ENCODE measurements at regions not wholly inside any gene's neighbourhood (a gene's known extent, or its start where the extent isn't known, plus 50 kb on each side); places are given as distances from the start of the nearest gene placed in this dataset.

DNA sequence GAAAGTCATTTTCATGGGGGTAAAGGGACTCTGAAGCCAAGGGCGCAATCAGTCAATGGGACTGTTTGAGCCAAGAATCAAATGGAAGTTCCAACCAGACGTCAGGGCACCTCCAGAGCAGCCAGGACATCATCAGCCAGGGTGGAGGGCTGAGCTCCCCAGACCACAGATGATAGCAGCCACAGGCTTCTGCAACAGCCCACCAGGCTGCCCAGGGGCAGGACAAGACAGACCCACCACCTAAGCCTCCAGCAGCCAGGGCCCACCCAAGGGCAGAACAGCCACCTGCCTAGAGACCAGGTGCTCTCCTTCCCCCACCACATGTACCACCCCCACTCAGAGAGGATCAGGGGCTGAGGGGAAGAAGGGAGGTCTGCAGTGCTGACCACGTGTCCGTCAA lies 53.8 kb upstream of the SLC66A3 start:
- no peak for DNase-seq (ENCODE audit: low read depth in 3 of 3)

DNA sequence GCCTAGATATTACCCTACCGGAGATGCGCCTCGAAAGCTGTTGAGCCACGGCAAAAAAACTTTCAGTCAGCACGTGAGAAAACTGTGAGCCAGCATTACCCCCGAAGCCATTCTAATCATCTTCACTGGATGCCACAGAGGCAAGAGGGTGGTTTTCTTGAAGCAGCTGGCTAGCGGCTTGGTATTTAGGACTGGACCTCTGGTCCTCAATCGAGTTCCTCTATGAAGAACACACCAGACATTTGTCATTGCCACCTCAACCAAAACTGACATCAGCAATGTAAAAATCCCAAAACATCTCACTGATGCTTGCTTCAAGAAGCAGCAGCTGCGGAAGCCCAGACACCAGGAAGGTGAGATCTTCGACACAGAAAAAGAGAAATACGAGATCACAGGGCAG lies 52.8 kb upstream of the SLC66A3 start:
- no peak for DNase-seq (ENCODE audit: low read depth in 3 of 3)

DNA sequence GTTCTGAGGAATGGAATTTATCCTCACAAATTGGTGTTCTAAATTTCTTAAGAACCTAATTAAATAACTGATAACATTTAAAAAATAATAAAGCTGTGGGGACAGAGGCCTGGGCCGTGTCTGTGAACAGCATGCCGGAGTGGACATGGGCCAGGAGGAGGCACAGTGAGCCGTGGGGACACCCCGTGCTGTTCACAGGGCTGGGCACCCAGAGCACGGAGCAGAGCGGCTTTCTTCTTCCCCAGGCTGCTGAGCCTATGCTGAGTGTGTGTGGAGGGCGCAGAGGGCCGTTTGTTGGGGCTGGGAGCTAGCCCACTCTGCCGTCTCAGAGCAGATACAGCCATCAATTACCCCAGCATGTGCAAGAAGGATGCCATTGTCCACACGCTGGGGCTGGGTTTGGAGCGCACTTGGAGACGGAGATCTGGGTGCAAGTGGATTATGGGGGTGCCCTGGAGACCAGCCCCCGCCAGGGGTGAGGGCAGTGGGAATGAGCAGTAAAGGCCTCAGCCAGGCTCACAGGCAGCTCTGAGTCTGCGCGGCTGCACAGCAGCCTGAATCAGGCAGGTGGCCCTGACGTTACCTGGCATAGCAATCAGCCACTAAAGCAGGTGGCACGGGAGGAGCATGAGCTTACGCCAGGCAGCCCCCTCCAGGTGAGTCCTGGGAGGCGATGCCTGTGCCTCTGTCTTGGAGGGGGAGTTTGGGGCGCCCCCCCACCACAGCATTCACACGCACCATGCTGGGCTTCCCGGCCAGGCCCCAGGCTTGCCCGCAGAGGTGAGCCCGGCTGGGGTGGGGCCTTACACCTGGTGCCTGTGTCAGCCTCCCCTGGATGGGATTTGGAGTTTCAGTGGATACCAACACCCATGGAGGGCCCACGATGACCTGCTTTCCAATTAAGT lies 52.1 kb upstream of the SLC66A3 start:
- DNase-seq (ENCODE audit: low read depth in 3 of 3) = no peak

DNA sequence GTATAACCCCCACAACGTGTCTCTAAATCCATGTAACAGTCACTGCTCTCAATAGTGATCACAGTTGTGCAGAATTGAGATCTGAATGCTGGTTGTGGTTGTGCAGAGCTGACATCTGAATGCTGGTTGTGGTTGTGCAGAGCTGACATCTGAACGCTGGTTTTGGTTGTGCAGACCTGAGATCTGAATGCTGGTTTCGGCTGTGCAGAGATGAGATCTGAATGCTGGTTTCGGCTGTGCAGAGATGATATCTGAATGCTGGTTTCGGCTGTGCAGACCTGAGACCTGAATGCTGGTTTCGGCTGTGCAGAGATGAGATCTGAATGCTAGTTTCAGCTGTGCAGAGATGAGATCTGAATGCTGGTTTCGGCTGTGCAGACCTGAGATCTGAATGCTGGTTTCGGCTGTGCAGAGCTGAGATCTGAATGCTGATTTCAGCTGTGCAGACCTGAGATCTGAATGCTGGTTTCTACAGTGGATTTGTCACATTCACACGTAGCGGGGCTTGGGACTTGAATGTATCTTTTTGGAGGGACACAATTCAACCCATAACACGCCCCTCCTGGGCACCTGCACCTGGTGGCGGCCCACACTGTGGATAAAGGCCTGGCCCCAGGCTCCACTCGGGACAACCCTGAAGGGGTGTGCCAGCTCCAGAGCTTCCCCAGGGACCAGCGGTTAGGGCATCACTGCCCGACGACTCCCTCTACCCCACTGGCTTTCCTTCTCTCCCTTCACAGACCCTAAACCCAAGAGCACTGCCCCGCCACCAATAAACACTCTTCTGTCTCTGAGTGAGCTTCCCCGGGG lies 51.1 kb upstream of the SLC66A3 start:
- DNase-seq (ENCODE audit: low read depth in 3 of 3) = peak; percentile 27 to 45 (median 31)

DNA sequence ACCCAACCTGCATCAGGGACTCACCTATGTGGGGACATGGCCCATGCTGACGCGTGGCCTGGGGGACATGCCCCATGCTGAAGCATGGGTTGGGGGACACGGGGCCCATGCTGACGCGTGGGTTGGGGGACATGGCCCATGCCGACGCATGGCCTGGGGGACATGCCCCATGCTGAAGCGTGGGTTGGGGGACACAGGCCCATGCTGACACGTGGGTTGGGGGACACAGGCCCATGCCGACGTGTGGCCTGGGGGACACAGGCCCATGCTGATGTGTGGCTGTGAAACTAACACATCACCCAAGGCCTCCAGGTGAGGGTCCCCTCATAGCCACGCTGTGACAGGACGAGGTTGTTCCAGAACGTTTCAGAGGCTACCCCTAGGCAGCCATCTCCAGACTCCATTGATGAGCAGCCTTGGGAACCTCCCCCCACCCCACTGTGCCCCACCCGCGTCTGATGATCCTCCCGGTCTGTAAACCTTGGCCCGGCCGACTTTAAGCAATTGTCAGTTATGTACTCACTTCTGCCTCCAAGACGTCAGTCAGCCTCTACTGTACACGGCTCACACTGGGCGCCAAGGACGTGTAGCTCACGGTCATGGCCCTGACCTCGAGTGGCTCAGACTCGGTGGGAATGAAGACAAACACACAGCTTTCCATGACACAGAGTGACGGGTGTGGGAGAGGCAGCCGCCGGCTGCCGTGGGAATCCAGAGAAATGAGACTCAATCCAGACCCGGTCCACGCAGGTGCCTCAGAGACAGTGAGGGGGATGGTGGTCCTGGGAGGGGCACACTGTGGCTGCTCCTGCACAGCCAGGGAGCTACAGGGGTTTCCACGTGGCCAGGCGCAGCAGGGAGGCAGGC lies 50.2 kb upstream of the SLC66A3 start:
- no peak for DNase-seq (ENCODE audit: low read depth in 3 of 3)
